ENCODE measurements at regions not wholly inside any gene's neighbourhood (a gene's known extent, or its start where the extent isn't known, plus 50 kb on each side); places are given as distances from the start of the nearest gene placed in this dataset.

DNA sequence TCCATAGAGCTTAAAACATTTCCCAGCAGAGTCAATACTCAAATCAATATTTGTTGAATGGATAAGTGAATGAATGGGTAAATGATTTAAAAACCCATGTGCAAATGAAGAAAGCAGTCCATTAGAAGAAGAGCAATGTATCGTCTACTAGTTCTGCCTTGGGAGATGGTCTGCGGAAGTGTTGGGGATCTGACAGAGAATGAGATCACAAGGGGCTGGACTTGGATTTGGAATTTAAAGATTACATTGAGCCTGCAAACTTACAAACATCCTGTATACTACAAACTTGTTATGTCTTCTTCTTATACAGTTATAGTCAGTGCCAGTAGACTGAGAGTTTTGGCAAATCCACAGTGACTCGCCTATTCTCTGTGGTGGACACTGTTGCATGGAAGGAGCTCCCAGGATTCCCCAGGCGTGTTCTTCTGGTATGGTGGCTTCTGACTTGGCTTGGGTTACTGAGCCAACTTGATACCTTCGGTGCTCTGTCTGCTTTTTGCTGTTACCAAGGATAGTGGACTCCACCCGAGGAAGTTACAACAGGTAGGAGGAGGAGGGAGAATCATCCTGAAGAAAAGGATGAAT is 163.3 kb upstream of the SERPINE2 start:
- Histone ChIP-seq H3K27me3 (ENCODE audit: insufficient read depth, low read length, poor library complexity) (no peaks in the 10 kb centered on the region), H4K5ac (ENCODE audit: low read length) (no peak overlapping the region), H3K56ac (ENCODE audit: low read length) (no peak overlapping the region), H3K4me2 (ENCODE audit: low read length) (no peak overlapping the region), H3K79me2 (ENCODE audit: control insufficient read depth, insufficient read depth, low read length) (no peaks in the 10 kb centered on the region), H3K27ac (ENCODE audit: low read depth, low read length) (no peak overlapping the region), H2BK120ac (ENCODE audit: low read depth, low read length) (no peak overlapping the region), H3K9ac (ENCODE audit: low read length) (no peak overlapping the region), H2BK15ac (replicated peaks; ENCODE audit: low read depth) (no peak overlapping the region), H3K4me3 (ENCODE audit: low read length) (no peak overlapping the region), H3K18ac (ENCODE audit: low read length) (no peak overlapping the region), H3K36me3 (ENCODE audit: control insufficient read depth, insufficient read depth, low read length) (no peaks in the 10 kb centered on the region), H3K79me1 (ENCODE audit: low read length) (no peaks in the 10 kb centered on the region), H3K4me1 (ENCODE audit: control insufficient read depth, low read depth, low read length) (no peaks in the 10 kb centered on the region), H4K8ac (ENCODE audit: low read depth, low read length) (no peak overlapping the region), H2BK5ac (ENCODE audit: low read length) (no peak overlapping the region), H3K23ac (ENCODE audit: low read length) (no peak overlapping the region), H2AK5ac (ENCODE audit: low read length) (no peak overlapping the region), H3K4ac (ENCODE audit: low read depth, low read length) (no peak overlapping the region)
- WGBS (ENCODE audit: extremely low coverage, insufficient coverage, low lambda C conversion rate), result no CpG with 5 or more reads among the region's 6 CpGs
- DNase-seq, result no peak

- H3K79me2 ChIP-seq (ENCODE audit: control insufficient read depth, insufficient read depth, low read length), result no peaks in the 10 kb centered on the region
These were observed 159.3 kb upstream of the SERPINE2 start for GRCh38 chr2:224198436-224198835.

GRCh38 chr2:224196810-224197209 is 157.7 kb upstream of the SERPINE2 start:
- no peaks in the 10 kb centered on the region for H3K36me3 ChIP-seq (ENCODE audit: control insufficient read depth, insufficient read depth, low read length)
- H2AK5ac ChIP-seq (ENCODE audit: low read length), result no peak overlapping the region
- no peak overlapping the region for H3K4me2 ChIP-seq (ENCODE audit: low read length)
- no peak overlapping the region for H4K8ac ChIP-seq (ENCODE audit: low read depth, low read length)
- no CpG with 5 or more reads among the region's 2 CpGs for WGBS (ENCODE audit: extremely low coverage, insufficient coverage, low lambda C conversion rate)
- H3K79me1 ChIP-seq (ENCODE audit: low read length), result no peaks in the 10 kb centered on the region
- H3K27ac ChIP-seq (ENCODE audit: low read depth, low read length), result no peak overlapping the region
- DNase-seq, result no peak
- no peak overlapping the region for H2BK5ac ChIP-seq (ENCODE audit: low read length)
- H3K27me3 ChIP-seq (ENCODE audit: insufficient read depth, low read length, poor library complexity), result no peaks in the 10 kb centered on the region
- H3K18ac ChIP-seq (ENCODE audit: low read length), result no peak overlapping the region
- no peak overlapping the region for H3K9ac ChIP-seq (ENCODE audit: low read length)
- H3K4ac ChIP-seq (ENCODE audit: low read depth, low read length), result no peak overlapping the region
- H3K79me2 ChIP-seq (ENCODE audit: control insufficient read depth, insufficient read depth, low read length), result no peaks in the 10 kb centered on the region
- H3K23ac ChIP-seq (ENCODE audit: low read length), result no peak overlapping the region
- no peak overlapping the region for H3K56ac ChIP-seq (ENCODE audit: low read length)
- no peaks in the 10 kb centered on the region for H3K4me1 ChIP-seq (ENCODE audit: control insufficient read depth, low read depth, low read length)
- no peak overlapping the region for H3K4me3 ChIP-seq (ENCODE audit: low read length)
- H2BK15ac ChIP-seq (replicated peaks; ENCODE audit: low read depth), result no peak overlapping the region
- H2BK120ac ChIP-seq (ENCODE audit: low read depth, low read length), result no peak overlapping the region
- no peak overlapping the region for H4K5ac ChIP-seq (ENCODE audit: low read length)

More at GRCh38 chr2:224198436-224198835, 159.3 kb upstream of the SERPINE2 start:
- H4K8ac ChIP-seq (ENCODE audit: low read depth, low read length), result no peak overlapping the region
- H3K23ac ChIP-seq (ENCODE audit: low read length), result no peak overlapping the region
- WGBS (ENCODE audit: extremely low coverage, insufficient coverage, low lambda C conversion rate), result no CpG with 5 or more reads among the region's 5 CpGs
- H3K56ac ChIP-seq (ENCODE audit: low read length), result no peak overlapping the region
- no peaks in the 10 kb centered on the region for H3K36me3 ChIP-seq (ENCODE audit: control insufficient read depth, insufficient read depth, low read length)
- no peak overlapping the region for H4K5ac ChIP-seq (ENCODE audit: low read length)
- no peak overlapping the region for H3K4ac ChIP-seq (ENCODE audit: low read depth, low read length)
- no peak overlapping the region for H2AK5ac ChIP-seq (ENCODE audit: low read length)
- H3K27me3 ChIP-seq (ENCODE audit: insufficient read depth, low read length, poor library complexity), result no peaks in the 10 kb centered on the region
- H3K27ac ChIP-seq (ENCODE audit: low read depth, low read length), result no peak overlapping the region
- H2BK15ac ChIP-seq (replicated peaks; ENCODE audit: low read depth), result no peak overlapping the region
- H2BK5ac ChIP-seq (ENCODE audit: low read length), result no peak overlapping the region
- no peaks in the 10 kb centered on the region for H3K4me1 ChIP-seq (ENCODE audit: control insufficient read depth, low read depth, low read length)
- no peak overlapping the region for H2BK120ac ChIP-seq (ENCODE audit: low read depth, low read length)
- H3K4me3 ChIP-seq (ENCODE audit: low read length), result no peak overlapping the region
- no peak overlapping the region for H3K9ac ChIP-seq (ENCODE audit: low read length)
- no peak overlapping the region for H3K4me2 ChIP-seq (ENCODE audit: low read length)
- no peak for DNase-seq
- H3K18ac ChIP-seq (ENCODE audit: low read length), result no peak overlapping the region
- H3K79me1 ChIP-seq (ENCODE audit: low read length), result no peaks in the 10 kb centered on the region

DNA sequence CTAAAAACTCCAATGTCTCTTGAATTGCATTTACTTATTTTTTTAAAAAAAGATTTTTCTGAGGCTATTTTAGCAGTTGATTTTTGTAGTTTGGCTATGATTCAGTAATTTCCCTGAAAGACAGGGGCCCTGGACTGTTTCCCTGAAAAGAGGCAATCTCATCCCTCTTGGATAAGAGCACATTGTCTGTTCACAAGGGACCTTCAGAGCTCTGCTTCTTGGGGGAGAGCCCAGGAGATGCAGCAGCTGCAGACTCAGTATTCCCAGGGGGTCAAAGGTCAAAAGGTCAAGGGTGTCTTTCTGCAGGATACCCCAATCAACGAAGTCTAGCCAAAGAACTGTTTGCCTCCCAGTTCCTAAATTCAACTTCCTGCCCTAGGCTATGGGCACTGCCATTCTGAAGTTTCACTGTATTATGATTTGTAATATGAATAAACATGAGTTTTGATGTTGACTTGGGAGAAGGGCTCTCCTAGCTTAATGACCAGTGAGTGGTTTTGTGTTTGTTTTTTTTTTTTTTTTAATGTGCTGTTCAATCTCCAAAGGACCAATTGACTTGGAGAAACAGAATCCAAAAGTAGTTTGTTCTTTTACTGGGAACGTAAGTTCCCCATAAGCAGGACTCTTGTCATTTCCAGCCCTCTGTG is 157.0 kb upstream of the SERPINE2 start:
- no peaks in the 10 kb centered on the region for H3K27me3 ChIP-seq (ENCODE audit: insufficient read depth, low read length, poor library complexity)
- H2AK5ac ChIP-seq (ENCODE audit: low read length), result no peak overlapping the region
- H4K5ac ChIP-seq (ENCODE audit: low read length), result no peak overlapping the region
- no peak for DNase-seq
- no peak overlapping the region for H2BK120ac ChIP-seq (ENCODE audit: low read depth, low read length)
- no peaks in the 10 kb centered on the region for H3K4me1 ChIP-seq (ENCODE audit: control insufficient read depth, low read depth, low read length)
- H3K79me1 ChIP-seq (ENCODE audit: low read length), result no peaks in the 10 kb centered on the region
- H3K4ac ChIP-seq (ENCODE audit: low read depth, low read length), result no peak overlapping the region
- no peaks in the 10 kb centered on the region for H3K36me3 ChIP-seq (ENCODE audit: control insufficient read depth, insufficient read depth, low read length)
- H3K27ac ChIP-seq (ENCODE audit: low read depth, low read length), result no peak overlapping the region
- H3K18ac ChIP-seq (ENCODE audit: low read length), result no peak overlapping the region
- no peaks in the 10 kb centered on the region for H3K79me2 ChIP-seq (ENCODE audit: control insufficient read depth, insufficient read depth, low read length)
- no CpG with 5 or more reads among the region's 2 CpGs for WGBS (ENCODE audit: extremely low coverage, insufficient coverage, low lambda C conversion rate)
- no peak overlapping the region for H2BK15ac ChIP-seq (replicated peaks; ENCODE audit: low read depth)
- no peak overlapping the region for H3K4me3 ChIP-seq (ENCODE audit: low read length)
- no peak overlapping the region for H3K56ac ChIP-seq (ENCODE audit: low read length)
- H4K8ac ChIP-seq (ENCODE audit: low read depth, low read length), result no peak overlapping the region
- no peak overlapping the region for H3K9ac ChIP-seq (ENCODE audit: low read length)
- no peak overlapping the region for H2BK5ac ChIP-seq (ENCODE audit: low read length)
- H3K4me2 ChIP-seq (ENCODE audit: low read length), result no peak overlapping the region
- no peak overlapping the region for H3K23ac ChIP-seq (ENCODE audit: low read length)

- Histone ChIP-seq H3K79me2 (ENCODE audit: control insufficient read depth, insufficient read depth, low read length) (no peaks in the 10 kb centered on the region), H2BK120ac (ENCODE audit: low read depth, low read length) (no peak overlapping the region), H3K9ac (ENCODE audit: low read length) (no peak overlapping the region), H4K5ac (ENCODE audit: low read length) (no peak overlapping the region), H3K4me2 (ENCODE audit: low read length) (no peak overlapping the region), H3K23ac (ENCODE audit: low read length) (no peak overlapping the region), H3K18ac (ENCODE audit: low read length) (no peak overlapping the region), H2BK15ac (replicated peaks; ENCODE audit: low read depth) (no peak overlapping the region), H3K4ac (ENCODE audit: low read depth, low read length) (no peak overlapping the region), H3K56ac (ENCODE audit: low read length) (no peak overlapping the region), H3K36me3 (ENCODE audit: control insufficient read depth, insufficient read depth, low read length) (no peaks in the 10 kb centered on the region), H2BK5ac (ENCODE audit: low read length) (no peak overlapping the region), H3K27ac (ENCODE audit: low read depth, low read length) (no peak overlapping the region), H2AK5ac (ENCODE audit: low read length) (no peak overlapping the region), H3K27me3 (ENCODE audit: insufficient read depth, low read length, poor library complexity) (no peaks in the 10 kb centered on the region), H3K4me1 (ENCODE audit: control insufficient read depth, low read depth, low read length) (peaks cover under 1% of the 10 kb centered on the region), H4K8ac (ENCODE audit: low read depth, low read length) (no peak overlapping the region), H3K79me1 (ENCODE audit: low read length) (no peaks in the 10 kb centered on the region), H3K4me3 (ENCODE audit: low read length) (no peak overlapping the region)
- DNase-seq, result no peak
- no CpG with 5 or more reads among the region's 1 CpG for WGBS (ENCODE audit: extremely low coverage, insufficient coverage, low lambda C conversion rate)
These were observed 155.1 kb upstream of the SERPINE2 start for GRCh38 chr2:224194161-224194560.

- Histone ChIP-seq H3K18ac (ENCODE audit: low read length) (no peak overlapping the region), H2AK5ac (ENCODE audit: low read length) (peak overlapping the region; percentile 1), H3K4me2 (ENCODE audit: low read length) (no peak overlapping the region), H3K4me3 (ENCODE audit: low read length) (no peak overlapping the region), H2BK5ac (ENCODE audit: low read length) (peak overlapping the region; percentile 15), H3K23ac (ENCODE audit: low read length) (no peak overlapping the region), H3K4ac (ENCODE audit: low read depth, low read length) (no peak overlapping the region), H2BK15ac (replicated peaks; ENCODE audit: low read depth) (no peak overlapping the region), H3K9ac (ENCODE audit: low read length) (no peak overlapping the region), H3K79me1 (ENCODE audit: low read length) (no peaks in the 10 kb centered on the region), H3K27ac (ENCODE audit: low read depth, low read length) (no peak overlapping the region), H4K8ac (ENCODE audit: low read depth, low read length) (no peak overlapping the region), H3K36me3 (ENCODE audit: control insufficient read depth, insufficient read depth, low read length) (no peaks in the 10 kb centered on the region), H3K27me3 (ENCODE audit: insufficient read depth, low read length, poor library complexity) (no peaks in the 10 kb centered on the region), H3K79me2 (ENCODE audit: control insufficient read depth, insufficient read depth, low read length) (no peaks in the 10 kb centered on the region), H3K56ac (ENCODE audit: low read length) (peak overlapping the region; percentile 31), H3K4me1 (ENCODE audit: control insufficient read depth, low read depth, low read length) (peaks cover 2% of the 10 kb centered on the region), H4K5ac (ENCODE audit: low read length) (no peak overlapping the region), H2BK120ac (ENCODE audit: low read depth, low read length) (no peak overlapping the region)
- WGBS (ENCODE audit: extremely low coverage, insufficient coverage, low lambda C conversion rate), result no CpG with 5 or more reads among the region's 3 CpGs
- DNase-seq, result no peak
These were observed 152.4 kb upstream of the SERPINE2 start for GRCh38 chr2:224191465-224191864.
